Smooth muscle cell (in vitro differentiated cells): ENCODE measurements at regions not wholly inside any gene's neighbourhood (a gene's known extent, or its start where the extent isn't known, plus 50 kb on each side); places are given as distances from the start of the nearest gene placed in this dataset.

ENCODE experiments used
- DNase-seq: peaks from one replicate; lab custom pipeline; 2025; ENCODE audit not compliant: unreplicated experiment; lab: John Stamatoyannopoulos, UW
- H2AFZ ChIP-seq: fragments of 200-600 bp; sonication (generic); 2 replicates; pipeline ENCODE4 v1.6.0; 2016; ENCODE audit warnings: antibody characterized with exemption, low read depth, mild to moderate bottlenecking
- H3F3A ChIP-seq: fragments of 200-600 bp; sonication (generic); 2 replicates; pipeline ENCODE4 v1.6.0; 2017; ENCODE audit warnings: antibody characterized with exemption, low read depth
- H3K27ac ChIP-seq: fragments of 200-600 bp; sonication (generic); 2 replicates; pipeline ENCODE4 v1.5.1; 2016; ENCODE audit warnings: low read depth, mild to moderate bottlenecking
- H3K27me3 ChIP-seq: fragments of 200-600 bp; sonication (generic); 2 replicates; pipeline ENCODE4 v1.6.1; 2016; ENCODE audit warnings: low read depth, mild to moderate bottlenecking
- H3K36me3 ChIP-seq: fragments of 200-600 bp; sonication (generic); 2 replicates; pipeline ENCODE4 v1.5.1; 2016; ENCODE audit warnings: low read depth
- H3K4me1 ChIP-seq: fragments of 200-600 bp; sonication (generic); 2 replicates; pipeline ENCODE4 v1.5.1; 2016; ENCODE audit warnings: low read depth
- H3K4me2 ChIP-seq: fragments of 200-600 bp; sonication (generic); 2 replicates; pipeline ENCODE4 v1.6.0; 2016; ENCODE audit warnings: mild to moderate bottlenecking
- H3K4me3 ChIP-seq: fragments of 200-600 bp; sonication (generic); 2 replicates; pipeline ENCODE4 v1.5.1; 2016; ENCODE audit warnings: mild to moderate bottlenecking
- H3K79me2 ChIP-seq: fragments of 200-600 bp; sonication (generic); 2 replicates; pipeline ENCODE4 v1.6.0; 2016; ENCODE audit warnings: low read depth, mild to moderate bottlenecking
- H3K9ac ChIP-seq: fragments of 200-600 bp; sonication (generic); 2 replicates; pipeline ENCODE4 v1.6.0; 2016; ENCODE audit warnings: low read depth
- H3K9me3 ChIP-seq: fragments of 200-600 bp; sonication (generic); replicated peaks from 2 replicates; pipeline ENCODE4 v1.5.1; 2016; ENCODE audit warnings: low read depth
- H4K20me1 ChIP-seq: fragments of 200-600 bp; sonication (generic); 2 replicates; pipeline ENCODE4 v1.6.0; 2016; ENCODE audit warnings: low read depth
- CTCF ChIP-seq: fragments of 200-600 bp; sonication (generic); IDR thresholded peaks from 2 replicates; pipeline ENCODE4 v1.5.1; 2017; ENCODE audit warnings: borderline replicate concordance, mild to moderate bottlenecking, antibody characterized with exemption; ENCODE audit not compliant: insufficient read depth, poor library complexity, severe bottlenecking
- WGBS: methylation state at CpG from one replicate; pipeline ENCODE4 v1.1.7; 2016; ENCODE audit warnings: low lambda C conversion rate; 5-methylcytosine and 5-hydroxymethylcytosine counted together

DNA sequence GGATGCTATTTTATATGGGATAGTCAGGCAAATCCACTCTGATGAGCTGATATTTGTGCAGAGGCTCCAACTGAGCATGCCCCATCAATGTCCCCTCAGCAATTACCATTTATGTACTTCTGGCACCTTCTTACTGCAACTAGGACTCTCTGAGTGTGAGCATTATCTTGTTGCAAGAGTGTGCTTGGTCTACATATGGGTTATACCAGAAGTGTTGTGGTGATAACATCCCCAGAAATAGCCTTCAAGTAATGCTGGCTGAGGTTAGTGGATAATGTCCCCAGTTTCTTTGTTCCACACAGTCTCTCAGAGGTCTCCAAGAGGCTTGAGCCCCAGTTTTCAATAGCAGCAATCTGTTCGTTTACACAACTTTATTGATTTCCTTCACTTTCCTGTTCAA lies 408.6 kb downstream of the JRKL start:
- no peak overlapping the region for H3K9ac ChIP-seq
- H3F3A ChIP-seq: no peaks in the 10 kb centered on the region
- no peak overlapping the region for H3K4me3 ChIP-seq
- H3K79me2 ChIP-seq: no peaks in the 10 kb centered on the region
- H3K27ac ChIP-seq: no peak overlapping the region
- H3K4me1 ChIP-seq: no peaks in the 10 kb centered on the region
- no peaks in the 10 kb centered on the region for H4K20me1 ChIP-seq
- no peaks in the 10 kb centered on the region for H3K27me3 ChIP-seq
- H2AFZ ChIP-seq: no peak overlapping the region
- no peaks in the 10 kb centered on the region for H3K36me3 ChIP-seq
- 88% methylated on average over 1 of the region's 1 CpG for WGBS
- no peaks in the 10 kb centered on the region for H3K9me3 ChIP-seq
- no peak for DNase-seq
- TF ChIP-seq CTCF: no peak
- H3K4me2 ChIP-seq: no peak overlapping the region

GRCh38 chr11:96815236-96815635 lies 425.4 kb downstream of the JRKL start:
- no peak for DNase-seq
- Histone ChIP-seq H3K4me1 (no peaks in the 10 kb centered on the region), H3K27me3 (no peaks in the 10 kb centered on the region), H3K4me2 (no peak overlapping the region), H3K9ac (no peak overlapping the region), H3K27ac (no peak overlapping the region), H3K9me3 (no peaks in the 10 kb centered on the region), H3K36me3 (no peaks in the 10 kb centered on the region), H3K79me2 (no peaks in the 10 kb centered on the region), H3F3A (no peaks in the 10 kb centered on the region), H4K20me1 (no peaks in the 10 kb centered on the region), H3K4me3 (no peak overlapping the region), H2AFZ (no peak overlapping the region)
- TF ChIP-seq CTCF: no peak
- WGBS: 67% methylated on average over 3 of the region's 3 CpGs

GRCh38 chr11:96817482-96818399 lies 427.9 kb downstream of the JRKL start:
- TF ChIP-seq CTCF: no peak
- Histone ChIP-seq H4K20me1 (no peaks in the 10 kb centered on the region), H3K36me3 (no peaks in the 10 kb centered on the region), H3K4me2 (peak overlapping the region; percentile 2), H3F3A (no peaks in the 10 kb centered on the region), H3K4me3 (no peak overlapping the region), H2AFZ (no peak overlapping the region), H3K4me1 (no peaks in the 10 kb centered on the region), H3K27ac (peak overlapping the region; percentile 59), H3K9ac (peak overlapping the region; percentile 24), H3K79me2 (no peaks in the 10 kb centered on the region), H3K27me3 (no peaks in the 10 kb centered on the region), H3K9me3 (no peaks in the 10 kb centered on the region)
- 22% methylated on average over 3 of the region's 3 CpGs for WGBS
- DNase-seq: no peak

DNA sequence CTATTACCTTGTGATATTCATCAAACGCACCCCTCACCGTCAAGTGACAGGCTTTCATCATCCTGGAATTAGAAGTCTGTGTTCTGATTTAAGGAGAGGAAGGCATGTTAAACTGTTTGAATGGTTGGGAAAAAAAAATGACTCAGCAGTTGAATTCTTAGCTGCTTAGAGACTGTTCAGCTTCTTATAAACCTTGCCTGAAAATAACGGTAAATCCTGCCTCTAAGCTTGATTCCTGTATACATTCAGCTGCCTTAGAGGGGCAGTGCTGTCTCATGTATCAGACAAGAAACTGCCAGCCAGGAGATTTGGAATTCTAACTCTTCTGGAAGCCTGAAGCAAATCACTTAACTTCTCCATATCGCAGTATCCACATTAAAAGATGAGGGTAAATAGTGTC lies 437.4 kb downstream of the JRKL start:
- no peak for DNase-seq

More for the DNA sequence above, 437.4 kb downstream of the JRKL start:
- TF ChIP-seq CTCF: peak; percentile 40
- peak overlapping the region; percentile 20 for H2AFZ ChIP-seq
- 46% methylated on average over 4 of the region's 4 CpGs for WGBS
- no peak overlapping the region for H3K4me2 ChIP-seq
- no peak overlapping the region for H3K9ac ChIP-seq
- H3K4me1 ChIP-seq: no peaks in the 10 kb centered on the region
- no peaks in the 10 kb centered on the region for H3K79me2 ChIP-seq
- H4K20me1 ChIP-seq: no peaks in the 10 kb centered on the region
- no peaks in the 10 kb centered on the region for H3K9me3 ChIP-seq
- no peaks in the 10 kb centered on the region for H3F3A ChIP-seq
- H3K27ac ChIP-seq: peak overlapping the region; percentile 0
- no peaks in the 10 kb centered on the region for H3K36me3 ChIP-seq
- no peak overlapping the region for H3K4me3 ChIP-seq
- H3K27me3 ChIP-seq: no peaks in the 10 kb centered on the region
